AG04449 (cell line): ENCODE measurements at regions not wholly inside any gene's neighbourhood (a gene's known extent, or its start where the extent isn't known, plus 50 kb on each side); places are given as distances from the start of the nearest gene placed in this dataset.

ENCODE experiments used
- CTCF ChIA-PET: fragments of 350-600 bp; formaldehyde crosslinking; extraction: SDS; loops from one replicate; lab custom pipeline; 2021; ENCODE audit warnings: antibody characterized with exemption; lab: Yijun Ruan, JAX
- POLR2A ChIA-PET: fragments of 400-600, 350-600 bp; formaldehyde crosslinking; extraction: SDS; loops from one replicate; lab custom pipeline; 2020; ENCODE audit warnings: antibody characterized with exemption, inconsistent platforms; lab: Yijun Ruan, JAX
- DNase-seq: peaks from one replicate; pipeline ENCODE4 v3.0.0-alpha.2; 2010; ENCODE audit warnings: low read depth, low spot score
- H3K4me3 ChIP-seq: 2 replicates; pipeline ENCODE4 v1.5.1; 2011; ENCODE audit warnings: low read depth, mild to moderate bottlenecking, control low read depth, low read length
- CTCF ChIP-seq: IDR thresholded peaks from one replicate; pipeline ENCODE4 v1.5.1; 2011; ENCODE audit warnings: mild to moderate bottlenecking, moderate library complexity, low read length, control low read depth, inconsistent platforms; ENCODE audit not compliant: insufficient read depth; ENCODE audit errors: missing control alignments

GRCh38 chr4:161133586-161134276 lies 1030.1 kb downstream of the FSTL5 start:
- DNase-seq, result no peak
- no peak overlapping the region for H3K4me3 ChIP-seq
- POLR2A ChIA-PET, result no interaction called here
- TF ChIP-seq CTCF, result no peak
- CTCF ChIA-PET, result no interaction called here

GRCh38 chr4:161132715-161133425 lies 1030.9 kb downstream of the FSTL5 start:
- TF ChIP-seq CTCF, result no peak
- H3K4me3 ChIP-seq, result no peak overlapping the region
- DNase-seq, result no peak
- ChIA-PET CTCF (no interaction called here), POLR2A (no interaction called here)

GRCh38 chr4:161121451-161121850 lies 1042.3 kb downstream of the FSTL5 start:
- DNase-seq, result no peak
- no peak for TF ChIP-seq CTCF
- no peak overlapping the region for H3K4me3 ChIP-seq
- CTCF ChIA-PET, result no interaction called here
- POLR2A ChIA-PET, result no interaction called here

- TF ChIP-seq CTCF, result no peak
- H3K4me3 ChIP-seq, result no peak overlapping the region
- POLR2A ChIA-PET, result no interaction called here
- CTCF ChIA-PET, result no interaction called here
- DNase-seq, result no peak
Observed at GRCh38 chr4:161101881-161102280, 1061.9 kb downstream of the FSTL5 start.

GRCh38 chr4:161097821-161098220 lies 1066.0 kb downstream of the FSTL5 start:
- no peak overlapping the region for H3K4me3 ChIP-seq
- POLR2A ChIA-PET, result no interaction called here
- TF ChIP-seq CTCF, result no peak
- no peak for DNase-seq
- CTCF ChIA-PET, result no interaction called here

GRCh38 chr4:161061046-161061445 lies 1102.8 kb downstream of the FSTL5 start:
- ChIA-PET CTCF (no interaction called here), POLR2A (no interaction called here)
- DNase-seq, result no peak
- TF ChIP-seq CTCF, result no peak
- H3K4me3 ChIP-seq, result no peak overlapping the region
